HCT116 (cell line): ENCODE measurements at regions not wholly inside any gene's neighbourhood (a gene's known extent, or its start where the extent isn't known, plus 50 kb on each side); places are given as distances from the start of the nearest gene placed in this dataset.
A peak's percentile ranks its signal among the peaks of the same experiment; 100 is the strongest.

Experiments
- ATAC-seq: fragments of 200-7000 bp; cut with Tn5 transposase; 2 replicates; pipeline ENCODE4 v1.9.1; 2020; ENCODE audit warnings: mild to moderate bottlenecking, moderate library complexity
- BruUV-seq: library from RNA; stranded (reverse); fragments of 400-500 nt; replicated peaks from 2 replicates; lab custom pipeline; 2021; lab: Mats Ljungman, UMichigan
- CTCF ChIA-PET: fragments of 300-600 bp; sonication (Branson Sonifier 250); formaldehyde crosslinking; loops from one replicate; lab custom pipeline; 2021; ENCODE audit warnings: antibody characterized with exemption; lab: Charles Lee
- POLR2A ChIA-PET: fragments of 300-600, 350-600 bp; sonication (Branson Sonifier 250); formaldehyde crosslinking; loops from one replicate; lab custom pipeline; 2021; ENCODE audit warnings: antibody characterized with exemption; lab: Charles Lee
- RAD21 ChIA-PET, 2 experiments: fragments of 300-600 bp; sonication (Branson Sonifier 250); formaldehyde crosslinking; loops; one replicate each; lab custom pipeline; 2023; ENCODE audit warnings: low total read pairs in 2 of 2; ENCODE audit not compliant: uncharacterized antibody in 2 of 2, unreplicated experiment in 2 of 2, low non-redundant PET in 1 of 2; lab: Charles Lee
- DNase-seq: peaks from one replicate; pipeline ENCODE4 v3.0.0-alpha.2; 2010; ENCODE audit warnings: low read depth, low spot score
- H2AFZ ChIP-seq: fragments of 200-600 bp; shearing (Covaris generic), sonication (generic); 2 replicates; pipeline ENCODE4 v1.6.1; 2017; ENCODE audit warnings: low read depth, mixed run types, mixed read lengths, antibody characterized with exemption, low read length; ENCODE audit not compliant: poor library complexity, severe bottlenecking
- H3K27ac ChIP-seq: 2 replicates; pipeline ENCODE4 v1.5.1; 2012; ENCODE audit warnings: low read depth, low read length
- H3K27me3 ChIP-seq: fragments of 200-600 bp; sonication (generic); 2 replicates; pipeline ENCODE4 v1.6.1; 2016; ENCODE audit warnings: mixed run types, low read length, mixed read lengths; ENCODE audit not compliant: insufficient read depth
- H3K36me3 ChIP-seq, 2 experiments: fragments of 200-500 bp in 1 of 2; fragments of 200-600 bp in 1 of 2; sonication (Bioruptor generic) in 1 of 2; sonication (generic) in 1 of 2; 2 replicates each; pipeline versions ENCODE4 v1.5.1 to v1.6.1; 2014 to 2016; ENCODE audit warnings: low read length in 2 of 2, inconsistent platforms in 1 of 2, mixed read lengths in 1 of 2, mixed run types in 1 of 2; ENCODE audit not compliant: insufficient read depth in 2 of 2, control insufficient read depth in 1 of 2
- H3K4me1 ChIP-seq, 2 experiments: fragments of 200-600 bp in 1 of 2; sonication (generic) in 1 of 2; 2 replicates each; pipeline versions ENCODE4 v1.5.1 to v1.6.1; 2012 to 2017; ENCODE audit warnings: low read length in 2 of 2, inconsistent platforms in 1 of 2, mild to moderate bottlenecking in 1 of 2, mixed read lengths in 1 of 2, mixed run types in 1 of 2, moderate library complexity in 1 of 2; ENCODE audit not compliant: insufficient read depth in 2 of 2, control insufficient read depth in 1 of 2
- H3K4me2 ChIP-seq: fragments of 200-600 bp; sonication (generic); 2 replicates; pipeline ENCODE4 v1.6.1; 2017; ENCODE audit warnings: mixed run types, low read length, mixed read lengths
- H3K4me3 ChIP-seq, 2 experiments: fragments of 200-600 bp in 1 of 2; sonication (generic) in 1 of 2; replicated peaks in 1 of 2; 2 replicates each; pipeline ENCODE4 v1.5.1; 2011 to 2016; ENCODE audit warnings: low read length in 2 of 2, control low read depth in 1 of 2, low read depth in 1 of 2, mild to moderate bottlenecking in 1 of 2, mixed read lengths in 1 of 2, mixed run types in 1 of 2
- H3K79me2 ChIP-seq: fragments of 200-600 bp; sonication (generic); 2 replicates; pipeline ENCODE4 v1.6.1; 2017; ENCODE audit warnings: mild to moderate bottlenecking, mixed run types, low read length, moderate library complexity, mixed read lengths; ENCODE audit not compliant: insufficient read depth
- H3K9ac ChIP-seq: fragments of 200-600 bp; sonication (generic); 2 replicates; pipeline ENCODE4 v1.6.1; 2016; ENCODE audit warnings: low read length, mixed read lengths
- H3K9me2 ChIP-seq: fragments of 200-600 bp; sonication (generic), shearing (Covaris generic); 2 replicates; pipeline ENCODE4 v1.6.1; 2017; ENCODE audit warnings: mixed run types, mild to moderate bottlenecking, moderate library complexity; ENCODE audit not compliant: insufficient read depth
- H3K9me3 ChIP-seq, 2 experiments: fragments of 200-500 bp in 1 of 2; fragments of 200-600 bp in 1 of 2; sonication (Bioruptor generic) in 1 of 2; sonication (generic) in 1 of 2; 2 replicates each; pipeline ENCODE4 v1.6.1; 2014 to 2017; ENCODE audit warnings: low read length in 2 of 2, mixed read lengths in 2 of 2, inconsistent platforms in 1 of 2, low read depth in 1 of 2, mild to moderate bottlenecking in 1 of 2, mixed run types in 1 of 2, moderate library complexity in 1 of 2; ENCODE audit not compliant: control insufficient read depth in 1 of 2, insufficient read depth in 1 of 2
- H4K20me1 ChIP-seq: fragments of 200-600 bp; sonication (generic), shearing (Covaris generic); 2 replicates; pipeline ENCODE4 v1.6.1; 2017; ENCODE audit warnings: mixed run types, mild to moderate bottlenecking, moderate library complexity; ENCODE audit not compliant: insufficient read depth
- ATF3 ChIP-seq: IDR thresholded peaks from 2 replicates; pipeline ENCODE4 v1.6.1; 2012
- CBX3 ChIP-seq: IDR thresholded peaks from 2 replicates; pipeline ENCODE4 v1.6.1; 2012; ENCODE audit warnings: low read depth
- CEBPB ChIP-seq: IDR thresholded peaks from 2 replicates; pipeline ENCODE4 v1.6.1; 2012; ENCODE audit warnings: low read depth
- EGR1 ChIP-seq: IDR thresholded peaks from 2 replicates; pipeline ENCODE4 v1.6.1; 2012; ENCODE audit warnings: low read depth
- ELF1 ChIP-seq: IDR thresholded peaks from 2 replicates; pipeline ENCODE4 v1.6.1; 2012; ENCODE audit warnings: low read depth, borderline replicate concordance
- EZH2phosphoT487 ChIP-seq: fragments of 200-600 bp; IDR thresholded peaks from 2 replicates; pipeline ENCODE4 v1.6.1; 2018; ENCODE audit warnings: antibody characterized with exemption, borderline replicate concordance
- FOSL1 ChIP-seq: IDR thresholded peaks from 2 replicates; pipeline ENCODE4 v1.6.1; 2012; ENCODE audit warnings: low read depth
- POLR2A ChIP-seq: IDR thresholded peaks from 2 replicates; pipeline ENCODE4 v1.7.0; 2011; ENCODE audit warnings: borderline replicate concordance; ENCODE audit not compliant: insufficient read depth, insufficient read length; ENCODE audit errors: extremely low read depth
- SRF ChIP-seq: IDR thresholded peaks from 2 replicates; pipeline ENCODE4 v1.6.1; 2012; ENCODE audit warnings: low read depth
- TCF7L2 ChIP-seq: IDR thresholded peaks from 2 replicates; pipeline ENCODE4 v1.7.0; 2011; ENCODE audit warnings: borderline replicate concordance, inconsistent platforms; ENCODE audit not compliant: insufficient read depth, insufficient read length; ENCODE audit errors: extremely low read depth
- ZFX ChIP-seq: fragments of 450-650 bp; IDR thresholded peaks from 2 replicates; pipeline ENCODE4 v1.6.1; 2017
- intact Hi-C: fragments of 100-400 bp; cut with micrococcal nuclease; formaldehyde crosslinking; loops from 2 replicates; pipeline ENCODE4 v1.10.0; 2022
- TF ChIP-seq, protein P1 (sequence below): IDR thresholded peaks from 2 replicates; pipeline ENCODE4 v1.6.1; 2011; ENCODE audit warnings: mild to moderate bottlenecking, low read length, moderate library complexity; ENCODE audit not compliant: insufficient replicate concordance; ENCODE audit errors: extremely low read depth
- TF ChIP-seq, protein P2 (sequence below): IDR thresholded peaks from 2 replicates; pipeline ENCODE4 v1.6.1; 2012

DNA sequence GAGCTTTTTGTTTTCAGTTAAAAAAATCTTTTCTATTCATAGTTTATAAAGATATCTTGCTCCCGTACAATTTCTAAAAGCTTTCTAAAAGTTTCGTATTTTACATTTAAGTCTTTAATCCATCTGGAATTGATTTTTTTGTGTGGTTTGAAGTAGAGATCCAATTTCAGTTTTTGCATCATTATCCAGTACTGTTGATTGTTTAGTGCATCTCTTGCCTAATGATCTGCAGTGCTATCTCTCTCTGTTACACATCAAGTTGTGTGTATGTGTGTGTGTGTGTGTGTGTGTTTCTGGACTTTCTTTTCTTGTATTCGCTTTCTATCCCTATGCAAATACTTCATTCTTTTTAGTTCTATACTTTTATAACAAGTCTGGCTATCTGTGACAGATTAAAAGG is 605.8 kb upstream of the DPPA4 start:
- POLR2A ChIA-PET = no interaction called here
- no peak for TF ChIP-seq POLR2A
- TF ChIP-seq ATF3 = no peak
- no peak for TF ChIP-seq EGR1
- TF ChIP-seq ZFX = no peak
- TF ChIP-seq, protein P1, sequence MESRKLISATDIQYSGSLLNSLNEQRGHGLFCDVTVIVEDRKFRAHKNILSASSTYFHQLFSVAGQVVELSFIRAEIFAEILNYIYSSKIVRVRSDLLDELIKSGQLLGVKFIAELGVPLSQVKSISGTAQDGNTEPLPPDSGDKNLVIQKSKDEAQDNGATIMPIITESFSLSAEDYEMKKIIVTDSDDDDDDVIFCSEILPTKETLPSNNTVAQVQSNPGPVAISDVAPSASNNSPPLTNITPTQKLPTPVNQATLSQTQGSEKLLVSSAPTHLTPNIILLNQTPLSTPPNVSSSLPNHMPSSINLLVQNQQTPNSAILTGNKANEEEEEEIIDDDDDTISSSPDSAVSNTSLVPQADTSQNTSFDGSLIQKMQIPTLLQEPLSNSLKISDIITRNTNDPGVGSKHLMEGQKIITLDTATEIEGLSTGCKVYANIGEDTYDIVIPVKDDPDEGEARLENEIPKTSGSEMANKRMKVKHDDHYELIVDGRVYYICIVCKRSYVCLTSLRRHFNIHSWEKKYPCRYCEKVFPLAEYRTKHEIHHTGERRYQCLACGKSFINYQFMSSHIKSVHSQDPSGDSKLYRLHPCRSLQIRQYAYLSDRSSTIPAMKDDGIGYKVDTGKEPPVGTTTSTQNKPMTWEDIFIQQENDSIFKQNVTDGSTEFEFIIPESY = no peak
- no peak for TF ChIP-seq FOSL1
- no peak for TF ChIP-seq EZH2phosphoT487
- TF ChIP-seq, protein P2, sequence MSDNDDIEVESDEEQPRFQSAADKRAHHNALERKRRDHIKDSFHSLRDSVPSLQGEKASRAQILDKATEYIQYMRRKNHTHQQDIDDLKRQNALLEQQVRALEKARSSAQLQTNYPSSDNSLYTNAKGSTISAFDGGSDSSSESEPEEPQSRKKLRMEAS = no peak
- no peak for TF ChIP-seq SRF
- no peak for TF ChIP-seq CBX3
- no peak for TF ChIP-seq CEBPB
- no peak for TF ChIP-seq TCF7L2
- no peak for TF ChIP-seq ELF1
- no peaks in the 10 kb centered on the region for H3K36me3 ChIP-seq
- ATAC-seq = no peak
- peak overlapping the region; percentile 60 for H2AFZ ChIP-seq
- BruUV-seq = no TSS peak
- RAD21 ChIA-PET = no interaction called here
- H3K79me2 ChIP-seq = no peaks in the 10 kb centered on the region
- no peak overlapping the region for H3K9ac ChIP-seq
- CTCF ChIA-PET = no interaction called here
- H3K9me2 ChIP-seq = no peaks in the 10 kb centered on the region; the same call in 1 of the 2 replicates
- H3K27ac ChIP-seq = no peak overlapping the region
- H3K4me1 ChIP-seq = no peaks in the 10 kb centered on the region
- no peaks in the 10 kb centered on the region for H4K20me1 ChIP-seq
- intact Hi-C loops = no loop called here
- no peaks in the 10 kb centered on the region; a peak in 1 of 4 replicates for H3K9me3 ChIP-seq
- no peak for DNase-seq
- no peak overlapping the region for H3K4me2 ChIP-seq
- no peak overlapping the region for H3K4me3 ChIP-seq
- no peaks in the 10 kb centered on the region for H3K27me3 ChIP-seq
